Esophagus squamous epithelium (tissue), 4 donors: ENCODE measurements at regions not wholly inside any gene's neighbourhood (a gene's known extent, or its start where the extent isn't known, plus 50 kb on each side); places are given as distances from the start of the nearest gene placed in this dataset.

Experiments
- CTCF ChIP-seq, 6 experiments: fragments of 450-650 bp in 4 of 6; fragments of 200-600 bp in 2 of 6; sonication (generic) in 2 of 6; IDR thresholded peaks; one replicate each; pipeline ENCODE4 v1.5.1; 2016 to 2019; ENCODE audit warnings: antibody characterized with exemption in 6 of 6, mild to moderate bottlenecking in 4 of 6, moderate library complexity in 4 of 6
- POLR2A ChIP-seq, 4 donors: fragments of 450-650 bp; IDR thresholded peaks; one replicate each; pipeline ENCODE4 v1.6.1; 2017; ENCODE audit warnings: antibody characterized with exemption in 4 of 4, mild to moderate bottlenecking in 4 of 4, moderate library complexity in 3 of 4

GRCh38 chr20:55354720-55355119 lies 650.6 kb downstream of the CBLN4 start:
- TF ChIP-seq POLR2A (IDR thresholded peaks at IDR 0.05) (no peak), CTCF (IDR thresholded peaks at IDR 0.05) (no peak)
